ENCODE measurements at regions not wholly inside any gene's neighbourhood (a gene's known extent, or its start where the extent isn't known, plus 50 kb on each side); places are given as distances from the start of the nearest gene placed in this dataset.

GRCh38 chr3:164890061-164890460, 188.2 kb downstream of the SI start:
- DNase-seq (no peak), ATAC-seq (no peak)
- no peaks in the 10 kb centered on the region for H3K4me1 ChIP-seq
- intact Hi-C loops (cut with DNase I): no loop called here
- no peak overlapping the region for H3K4me3 ChIP-seq
- H3K9me3 ChIP-seq: peaks cover 0 to 31% of the 10 kb centered on the region in 2 donors
- H3K36me3 ChIP-seq: no peaks in the 10 kb centered on the region
- no peak for TF ChIP-seq CTCF (IDR thresholded peaks at IDR 0.05)
- no peaks in the 10 kb centered on the region for H3K27me3 ChIP-seq
- H3K27ac ChIP-seq: no peak overlapping the region

GRCh38 chr3:164883171-164883570, 195.1 kb downstream of the SI start:
- Histone ChIP-seq H3K4me3 (no peak overlapping the region), H3K27ac (no peak overlapping the region), H3K36me3 (no peaks in the 10 kb centered on the region), H3K27me3 (no peaks in the 10 kb centered on the region), H3K4me1 (no peaks in the 10 kb centered on the region), H3K9me3 (peaks cover 0 to 13% of the 10 kb centered on the region in 2 donors)
- no peak for DNase-seq
- no peak for TF ChIP-seq CTCF (IDR thresholded peaks at IDR 0.05)
- intact Hi-C loops (cut with DNase I): no loop called here
- no peak for ATAC-seq

GRCh38 chr3:164879201-164879600, 199.1 kb downstream of the SI start:
- Histone ChIP-seq H3K36me3 (no peaks in the 10 kb centered on the region), H3K27me3 (no peaks in the 10 kb centered on the region), H3K9me3 (no peaks in the 10 kb centered on the region), H3K4me1 (no peaks in the 10 kb centered on the region), H3K4me3 (no peak overlapping the region), H3K27ac (no peak overlapping the region)
- ATAC-seq: no peak
- intact Hi-C loops (cut with DNase I): no loop called here
- TF ChIP-seq CTCF (IDR thresholded peaks at IDR 0.05): no peak
- DNase-seq: no peak

GRCh38 chr3:164864454-164864853, 213.8 kb downstream of the SI start:
- TF ChIP-seq CTCF (IDR thresholded peaks at IDR 0.05): no peak
- Histone ChIP-seq H3K36me3 (no peaks in the 10 kb centered on the region), H3K4me1 (no peaks in the 10 kb centered on the region), H3K9me3 (peaks cover 0 to 6% of the 10 kb centered on the region in 2 donors), H3K4me3 (no peak overlapping the region), H3K27ac (no peak overlapping the region), H3K27me3 (no peaks in the 10 kb centered on the region)
- DNase-seq (no peak), ATAC-seq (no peak)
- intact Hi-C loops (cut with DNase I): no loop called here

- intact Hi-C loops (cut with DNase I): no loop called here
- no peak for TF ChIP-seq CTCF (IDR thresholded peaks at IDR 0.05)
- H3K27me3 ChIP-seq: no peaks in the 10 kb centered on the region
- H3K36me3 ChIP-seq: no peaks in the 10 kb centered on the region
- no peak for DNase-seq
- H3K9me3 ChIP-seq: no peaks in the 10 kb centered on the region
- no peaks in the 10 kb centered on the region for H3K4me1 ChIP-seq
- ATAC-seq: no peak
- no peak overlapping the region for H3K4me3 ChIP-seq
- H3K27ac ChIP-seq: no peak overlapping the region
These were observed 225.4 kb downstream of the SI start for GRCh38 chr3:164852866-164853265.

All from left lung (tissue), 4 donors.